Type B pancreatic cell (in vitro differentiated cells): ENCODE measurements at regions not wholly inside any gene's neighbourhood (a gene's known extent, or its start where the extent isn't known, plus 50 kb on each side); places are given as distances from the start of the nearest gene placed in this dataset.

Source experiments
- DNase-seq: peaks from one replicate; pipeline ENCODE4 v3.0.0; 2021; ENCODE audit warnings: mixed read lengths; ENCODE audit not compliant: unreplicated experiment; ENCODE audit errors: extremely low spot score
- H3K27ac Mint-ChIP-seq: 2 replicates; pipeline ENCODE4 v1.8.0; 2021; ENCODE audit warnings: mild to moderate bottlenecking, mixed read lengths
- H3K27me3 Mint-ChIP-seq: 2 replicates; pipeline ENCODE4 v1.8.0; 2021; ENCODE audit warnings: mixed read lengths
- H3K36me3 Mint-ChIP-seq: 2 replicates; pipeline ENCODE4 v1.8.0; 2021; ENCODE audit warnings: mixed read lengths
- H3K4me1 Mint-ChIP-seq: one replicate; pipeline ENCODE4 v1.8.0; 2021; ENCODE audit warnings: mixed read lengths; ENCODE audit not compliant: unreplicated experiment
- H3K4me3 Mint-ChIP-seq: 2 replicates; pipeline ENCODE4 v1.8.0; 2021; ENCODE audit warnings: mild to moderate bottlenecking, mixed read lengths
- H3K9me3 Mint-ChIP-seq: 2 replicates; pipeline ENCODE4 v1.8.0; 2021; ENCODE audit warnings: mixed read lengths
- CTCF ChIP-seq: fragments of 200-600 bp; sonication (generic); conservative IDR thresholded peaks from 2 replicates; pipeline ENCODE4 v1.5.0; 2021; ENCODE audit warnings: antibody characterized with exemption, mild to moderate bottlenecking

DNA sequence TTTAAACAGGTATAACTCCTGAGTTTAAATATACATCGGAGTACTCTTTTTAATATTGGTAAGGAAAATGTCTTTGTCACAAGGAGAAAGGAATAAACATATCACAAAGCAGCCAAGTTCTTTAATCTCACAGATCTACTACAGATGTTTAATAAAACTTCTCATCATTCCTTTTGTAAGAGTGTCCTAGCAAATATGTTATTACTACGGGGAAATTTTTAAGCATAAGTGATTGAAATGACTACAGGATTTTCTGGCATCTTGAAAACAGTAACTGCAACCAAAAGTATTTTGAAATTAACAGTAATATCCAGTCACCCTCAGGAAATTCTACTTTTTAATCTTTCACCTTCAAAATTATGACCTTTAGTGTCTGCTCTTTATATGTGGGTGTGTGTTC, 403.1 kb downstream of the IRS1 start:
- H3K36me3 Mint-ChIP-seq, result no peaks in the 10 kb centered on the region
- TF ChIP-seq CTCF, result no peak
- no peak for DNase-seq
- no peak overlapping the region for H3K4me3 Mint-ChIP-seq
- H3K27ac Mint-ChIP-seq, result no peak overlapping the region
- H3K27me3 Mint-ChIP-seq, result no peaks in the 10 kb centered on the region
- H3K9me3 Mint-ChIP-seq, result no peaks in the 10 kb centered on the region
- H3K4me1 Mint-ChIP-seq, result no peaks in the 10 kb centered on the region

- Mint-ChIP-seq H3K4me3 (no peak overlapping the region), H3K27ac (no peak overlapping the region)
Observed at GRCh38 chr2:226387499-226387942, 412.1 kb downstream of the IRS1 start.

GRCh38 chr2:226383461-226383860, 416.2 kb downstream of the IRS1 start:
- Mint-ChIP-seq H3K9me3 (peaks cover 4% of the 10 kb centered on the region), H3K27me3 (no peaks in the 10 kb centered on the region), H3K27ac (no peak overlapping the region), H3K36me3 (no peaks in the 10 kb centered on the region), H3K4me1 (no peaks in the 10 kb centered on the region), H3K4me3 (no peak overlapping the region)
- DNase-seq, result no peak
- TF ChIP-seq CTCF, result no peak

More at GRCh38 chr2:226387499-226387942, 412.1 kb downstream of the IRS1 start:
- no peak for DNase-seq
- H3K27me3 Mint-ChIP-seq, result no peaks in the 10 kb centered on the region
- no peaks in the 10 kb centered on the region for H3K4me1 Mint-ChIP-seq
- H3K36me3 Mint-ChIP-seq, result no peaks in the 10 kb centered on the region
- no peak for TF ChIP-seq CTCF
- peaks cover 4% of the 10 kb centered on the region for H3K9me3 Mint-ChIP-seq

DNA sequence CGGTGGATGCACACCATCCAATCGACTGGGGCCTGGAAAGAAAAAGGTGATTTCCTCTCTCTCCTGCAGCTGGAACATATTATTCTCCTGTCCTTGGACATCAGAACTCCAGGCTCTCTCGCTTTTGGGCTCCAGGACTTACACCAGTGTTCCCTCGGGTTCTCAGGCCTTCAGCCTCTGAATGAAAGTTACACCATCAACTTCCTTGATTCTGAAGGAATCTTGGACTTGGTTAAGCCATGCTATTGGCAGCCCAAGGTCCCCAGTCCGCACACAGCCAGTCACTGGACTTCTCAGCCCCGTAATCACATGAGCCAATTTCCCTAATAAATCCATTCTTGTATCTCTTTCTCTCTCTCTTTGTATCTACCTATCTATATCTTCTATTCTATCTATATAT, 418.9 kb downstream of the IRS1 start:
- Mint-ChIP-seq H3K27ac (no peak overlapping the region), H3K4me3 (no peak overlapping the region), H3K9me3 (no peaks in the 10 kb centered on the region), H3K36me3 (no peaks in the 10 kb centered on the region), H3K4me1 (peaks cover 4% of the 10 kb centered on the region), H3K27me3 (no peaks in the 10 kb centered on the region)
- DNase-seq, result no peak
- no peak for TF ChIP-seq CTCF

- Mint-ChIP-seq H3K36me3 (no peaks in the 10 kb centered on the region), H3K27me3 (no peaks in the 10 kb centered on the region), H3K27ac (no peak overlapping the region), H3K9me3 (no peaks in the 10 kb centered on the region), H3K4me1 (peaks cover 4% of the 10 kb centered on the region), H3K4me3 (no peak overlapping the region)
- no peak for TF ChIP-seq CTCF
- DNase-seq, result no peak
Observed at GRCh38 chr2:226378753-226379705, 420.6 kb downstream of the IRS1 start.
